ENCODE measurements at regions not wholly inside any gene's neighbourhood (a gene's known extent, or its start where the extent isn't known, plus 50 kb on each side); places are given as distances from the start of the nearest gene placed in this dataset.

- no peak for DNase-seq
- H3K9me3 ChIP-seq = no peaks in the 10 kb centered on the region
- intact Hi-C loops (cut with DNase I, micrococcal nuclease) = no loop called here
- H3K4me1 ChIP-seq (ENCODE audit: low read depth) = no peaks in the 10 kb centered on the region
- no peak for ATAC-seq
- no peak overlapping the region for H3K4me3 ChIP-seq
- no peak for TF ChIP-seq CTCF (IDR thresholded peaks at IDR 0.05)
- H3K36me3 ChIP-seq (ENCODE audit: low read depth) = no peaks in the 10 kb centered on the region
These were observed 229.3 kb downstream of the IDS start for GRCh38 chrX:149275836-149276235.

- TF ChIP-seq CTCF (IDR thresholded peaks at IDR 0.05) = no peak
- Histone ChIP-seq H3K36me3 (ENCODE audit: low read depth) (no peaks in the 10 kb centered on the region), H3K4me1 (ENCODE audit: low read depth) (no peaks in the 10 kb centered on the region), H3K4me3 (no peak overlapping the region), H3K9me3 (no peaks in the 10 kb centered on the region)
- ATAC-seq = no peak
- intact Hi-C loops (cut with DNase I, micrococcal nuclease) = no loop called here
- DNase-seq = no peak
These were observed 230.5 kb downstream of the IDS start for GRCh38 chrX:149274516-149275105.

- DNase-seq (no peak), ATAC-seq (no peak)
- no peak overlapping the region for H3K4me3 ChIP-seq
- H3K36me3 ChIP-seq (ENCODE audit: low read depth) = no peaks in the 10 kb centered on the region
- no peaks in the 10 kb centered on the region for H3K4me1 ChIP-seq (ENCODE audit: low read depth)
- no peaks in the 10 kb centered on the region for H3K9me3 ChIP-seq
- intact Hi-C loops (cut with DNase I, micrococcal nuclease) = no loop called here
- TF ChIP-seq CTCF (IDR thresholded peaks at IDR 0.05) = no peak
These were observed 232.2 kb downstream of the IDS start for GRCh38 chrX:149272690-149273463.

GRCh38 chrX:149267878-149268813, 237.0 kb downstream of the IDS start:
- ATAC-seq (no peak), DNase-seq (no peak)
- no peaks in the 10 kb centered on the region for H3K9me3 ChIP-seq
- intact Hi-C loops (cut with DNase I, micrococcal nuclease) = no loop called here
- no peaks in the 10 kb centered on the region for H3K36me3 ChIP-seq (ENCODE audit: low read depth)
- H3K4me1 ChIP-seq (ENCODE audit: low read depth) = no peaks in the 10 kb centered on the region
- TF ChIP-seq CTCF (IDR thresholded peaks at IDR 0.05) = no peak
- H3K4me3 ChIP-seq = no peak overlapping the region

- intact Hi-C loops (cut with DNase I, micrococcal nuclease) = no loop called here
- Histone ChIP-seq H3K4me3 (no peak overlapping the region), H3K4me1 (ENCODE audit: low read depth) (no peaks in the 10 kb centered on the region), H3K9me3 (no peaks in the 10 kb centered on the region), H3K36me3 (ENCODE audit: low read depth) (no peaks in the 10 kb centered on the region)
- no peak for TF ChIP-seq CTCF (IDR thresholded peaks at IDR 0.05)
- no peak for DNase-seq
- no peak for ATAC-seq
These were observed 243.0 kb downstream of the IDS start for GRCh38 chrX:149262086-149262485.

All from mucosa of descending colon (tissue), 3 donors.